KMS-11 (cell line): ENCODE measurements at regions not wholly inside any gene's neighbourhood (a gene's known extent, or its start where the extent isn't known, plus 50 kb on each side); places are given as distances from the start of the nearest gene placed in this dataset.

Experiments used
- H2AFZ ChIP-seq: fragments of 200-600 bp; sonication (generic); 2 replicates; pipeline ENCODE4 v1.6.1; 2016; ENCODE audit warnings: antibody characterized with exemption, mixed run types, low read depth
- H3K27ac ChIP-seq: fragments of 200-600 bp; sonication (generic); 2 replicates; pipeline ENCODE4 v1.6.1; 2016; ENCODE audit warnings: mild to moderate bottlenecking, mixed run types
- H3K27me3 ChIP-seq: fragments of 200-600 bp; sonication (generic); 2 replicates; pipeline ENCODE4 v1.6.1; 2017; ENCODE audit warnings: mild to moderate bottlenecking, low read depth, mixed run types, moderate library complexity; ENCODE audit not compliant: insufficient read depth
- H3K36me3 ChIP-seq: fragments of 200-600 bp; sonication (generic); 2 replicates; pipeline ENCODE4 v1.6.1; 2017; ENCODE audit warnings: mild to moderate bottlenecking, mixed run types; ENCODE audit not compliant: insufficient read depth
- H3K4me1 ChIP-seq: fragments of 200-600 bp; sonication (generic); 2 replicates; pipeline ENCODE4 v1.6.1; 2016; ENCODE audit warnings: mild to moderate bottlenecking, low read depth, mixed run types; ENCODE audit not compliant: poor library complexity, severe bottlenecking
- H3K4me2 ChIP-seq: fragments of 200-600 bp; sonication (generic); 2 replicates; pipeline ENCODE4 v1.7.0; 2016; ENCODE audit warnings: mild to moderate bottlenecking, mixed run types
- H3K4me3 ChIP-seq: fragments of 200-600 bp; sonication (generic); IDR thresholded peaks from 2 replicates; pipeline ENCODE4 v1.6.1; 2017; ENCODE audit warnings: low read depth, low read length, mixed read lengths; ENCODE audit not compliant: insufficient read depth
- H3K79me2 ChIP-seq: fragments of 200-600 bp; sonication (generic); 2 replicates; pipeline ENCODE4 v1.6.1; 2016; ENCODE audit warnings: low read depth, mixed run types; ENCODE audit not compliant: insufficient read depth
- H3K9ac ChIP-seq: fragments of 200-600 bp; sonication (generic); 2 replicates; pipeline ENCODE4 v1.6.1; 2016; ENCODE audit warnings: mild to moderate bottlenecking, mixed run types
- H4K20me1 ChIP-seq: fragments of 200-600 bp; sonication (generic); 2 replicates; pipeline ENCODE4 v1.6.1; 2016; ENCODE audit warnings: mild to moderate bottlenecking, mixed run types; ENCODE audit not compliant: insufficient read depth
- CTCF ChIP-seq: fragments of 200-600 bp; sonication (generic); conservative IDR thresholded peaks from 2 replicates; pipeline ENCODE4 v1.6.1; 2017; ENCODE audit warnings: low read depth, mild to moderate bottlenecking, antibody characterized with exemption, low read length, moderate library complexity, mixed read lengths

GRCh38 chr5:110899566-110900412, 161.0 kb downstream of the SLC25A46 start:
- Histone ChIP-seq H4K20me1 (no peaks in the 10 kb centered on the region), H3K36me3 (no peaks in the 10 kb centered on the region), H3K4me1 (no peaks in the 10 kb centered on the region), H3K27me3 (no peaks in the 10 kb centered on the region), H2AFZ (no peak overlapping the region), H3K79me2 (no peaks in the 10 kb centered on the region), H3K4me2 (no peak overlapping the region), H3K4me3 (no peak overlapping the region), H3K9ac (no peak overlapping the region), H3K27ac (no peak overlapping the region)
- TF ChIP-seq CTCF, result no peak

- Histone ChIP-seq H4K20me1 (no peaks in the 10 kb centered on the region), H3K79me2 (no peaks in the 10 kb centered on the region), H3K4me3 (no peak overlapping the region), H2AFZ (no peak overlapping the region), H3K36me3 (no peaks in the 10 kb centered on the region), H3K9ac (no peak overlapping the region), H3K27me3 (no peaks in the 10 kb centered on the region), H3K4me2 (no peak overlapping the region), H3K27ac (no peak overlapping the region), H3K4me1 (no peaks in the 10 kb centered on the region)
- TF ChIP-seq CTCF, result no peak
Observed at GRCh38 chr5:110900829-110901228, 162.0 kb downstream of the SLC25A46 start.

- no peak for TF ChIP-seq CTCF
- Histone ChIP-seq H3K9ac (no peak overlapping the region), H3K4me3 (no peak overlapping the region), H3K4me1 (no peaks in the 10 kb centered on the region), H2AFZ (no peak overlapping the region), H3K27ac (no peak overlapping the region), H4K20me1 (no peaks in the 10 kb centered on the region), H3K27me3 (no peaks in the 10 kb centered on the region), H3K79me2 (no peaks in the 10 kb centered on the region), H3K4me2 (no peak overlapping the region), H3K36me3 (no peaks in the 10 kb centered on the region)
Observed at GRCh38 chr5:110903966-110904365, 165.2 kb downstream of the SLC25A46 start.

DNA sequence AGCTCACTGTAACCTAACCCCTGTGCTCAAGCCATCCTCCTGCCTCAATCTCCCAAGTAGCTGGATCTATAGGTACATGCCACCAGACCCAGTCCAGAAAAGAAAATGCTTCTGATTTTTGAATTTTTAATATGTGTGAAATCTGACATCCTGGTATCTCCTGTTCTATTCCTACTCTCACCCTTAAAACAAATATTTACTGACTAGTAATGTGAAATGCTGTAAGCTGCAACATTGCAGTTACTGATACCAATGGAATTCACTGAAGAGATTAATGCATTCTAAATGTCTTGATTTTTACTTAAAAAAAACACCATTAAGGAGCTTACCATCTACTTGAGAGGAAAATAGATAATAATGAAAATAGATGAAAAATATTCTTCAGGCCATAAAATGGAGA, 162.7 kb upstream of the TSLP start:
- Histone ChIP-seq H3K4me2 (0 out of 2 replicates have a peak overlapping the region, but pooled peaks have one; percentile 14), H3K36me3 (no peaks in the 10 kb centered on the region), H3K4me1 (peaks cover 12% of the 10 kb centered on the region), H3K79me2 (no peaks in the 10 kb centered on the region), H3K27ac (no peak overlapping the region), H4K20me1 (no peaks in the 10 kb centered on the region), H3K27me3 (no peaks in the 10 kb centered on the region), H2AFZ (no peak overlapping the region), H3K4me3 (no peak overlapping the region), H3K9ac (no peak overlapping the region)
- no peak for TF ChIP-seq CTCF
